HG03139 (cell line): ENCODE measurements at regions not wholly inside any gene's neighbourhood (a gene's known extent, or its start where the extent isn't known, plus 50 kb on each side); places are given as distances from the start of the nearest gene placed in this dataset.
"Not testable (repeated sequence)": the region's sequence is repeated elsewhere in the genome, so short reads cannot be mapped to it uniquely, and the experiment has no call there.

Experiments
- ATAC-seq: cut with Tn5 transposase; IDR thresholded peaks from one replicate; pipeline ENCODE4 v1.9.1; 2021; ENCODE audit not compliant: unreplicated experiment

DNA sequence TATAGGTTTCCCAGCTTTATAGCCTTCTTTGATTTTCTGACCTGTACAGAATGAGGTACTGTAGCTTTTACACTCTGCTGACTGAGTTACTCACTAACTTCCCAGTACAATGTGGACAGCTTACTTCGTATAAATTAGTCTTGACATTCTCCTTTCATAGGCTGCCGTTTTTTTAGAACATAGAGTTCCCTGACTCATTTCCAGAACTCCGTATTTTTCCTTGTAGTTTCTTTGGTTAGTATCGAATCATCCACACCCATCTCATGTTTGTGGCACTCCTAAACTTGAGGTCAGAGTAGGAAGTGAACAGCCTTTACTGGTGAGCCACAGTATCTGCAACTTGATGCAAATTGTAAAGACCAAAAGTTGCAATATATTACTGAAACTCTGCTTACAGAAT lies 303.9 kb downstream of the SLITRK5 start:
- ATAC-seq: no peak

DNA sequence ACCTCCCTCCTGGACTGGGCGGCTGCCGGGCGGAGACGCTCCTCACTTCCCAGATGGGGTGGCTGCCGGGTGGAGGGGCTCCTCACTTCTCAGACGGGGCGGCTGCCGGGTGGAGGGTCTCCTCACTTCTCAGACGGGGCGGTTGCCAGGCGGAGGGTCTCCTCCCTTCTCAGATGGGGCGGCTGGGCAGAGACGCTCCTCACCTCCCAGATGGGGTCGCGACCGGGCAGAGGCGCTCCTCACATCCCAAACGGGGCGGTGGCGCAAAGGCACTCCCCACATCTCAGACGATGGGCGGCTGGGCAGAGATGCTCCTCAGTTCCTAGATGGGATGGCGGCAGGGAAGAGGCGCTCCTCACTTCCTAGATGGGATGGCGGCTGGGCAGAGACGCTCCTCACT lies 305.5 kb downstream of the SLITRK5 start:
- not testable (repeated sequence) for ATAC-seq

DNA sequence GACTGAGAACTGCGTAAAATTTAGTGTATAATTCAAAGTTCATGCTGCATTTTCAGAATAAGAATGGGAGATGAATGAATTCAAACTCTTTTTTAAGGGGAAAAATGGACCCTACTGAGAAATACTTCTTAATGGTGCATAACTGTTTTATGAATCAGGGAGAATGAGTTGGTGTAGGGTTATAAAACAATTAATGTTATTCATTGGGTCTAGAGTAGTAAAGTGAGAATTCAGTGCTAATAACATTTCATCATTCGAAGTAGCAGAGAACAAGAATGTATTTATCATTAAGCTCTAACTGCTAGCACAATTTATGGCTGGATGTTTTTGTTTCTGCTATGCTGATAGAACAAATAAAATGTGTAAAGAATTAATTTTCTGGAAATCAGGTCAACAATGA lies 310.2 kb downstream of the SLITRK5 start:
- no peak for ATAC-seq

DNA sequence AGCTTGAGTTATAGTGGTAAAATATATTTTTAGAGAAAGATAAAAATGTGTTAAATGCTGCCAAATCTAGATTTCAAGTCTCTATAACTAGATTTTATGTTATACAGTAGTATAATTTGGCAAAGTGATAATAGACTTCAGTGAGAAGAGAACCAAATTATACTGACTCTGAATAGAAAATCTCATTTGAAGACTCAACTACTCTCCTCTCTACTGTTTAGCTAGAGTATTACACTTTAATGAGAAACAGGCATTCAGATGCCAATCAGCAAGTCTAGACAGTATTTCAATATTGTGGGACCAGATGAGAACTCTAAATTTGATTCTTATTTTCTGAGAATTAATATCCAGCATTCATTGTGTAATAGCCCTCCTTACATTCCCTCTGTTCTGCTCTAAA lies 311.2 kb downstream of the SLITRK5 start:
- no peak for ATAC-seq

DNA sequence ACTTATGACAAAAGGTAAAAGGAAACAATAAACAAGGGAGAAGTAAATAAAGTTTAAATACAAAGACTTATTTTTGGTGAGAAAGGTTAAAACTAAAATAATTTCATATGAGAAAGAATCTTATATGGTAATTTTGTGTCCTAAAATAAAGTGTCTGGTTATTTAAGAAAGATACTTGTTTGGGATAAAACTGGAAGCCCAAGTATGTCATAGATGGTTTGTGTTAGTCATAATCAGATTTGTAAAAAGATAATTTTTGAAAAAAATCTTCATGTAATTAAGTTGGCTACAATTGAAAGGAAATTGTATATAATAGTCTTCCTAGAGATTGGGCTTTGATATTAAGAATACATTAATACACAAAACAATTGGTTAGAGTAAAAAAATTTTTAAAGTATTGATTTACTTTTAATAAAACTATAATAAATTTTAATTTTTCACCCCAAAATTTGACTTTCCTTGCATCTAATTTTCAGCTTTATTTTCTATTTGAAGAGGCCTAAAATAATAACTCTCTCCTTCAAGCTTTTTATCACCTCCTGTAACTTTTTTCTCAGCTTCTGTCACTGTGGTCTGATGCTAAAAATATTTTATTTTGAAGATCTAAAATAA lies 315.6 kb downstream of the SLITRK5 start:
- ATAC-seq: no peak

DNA sequence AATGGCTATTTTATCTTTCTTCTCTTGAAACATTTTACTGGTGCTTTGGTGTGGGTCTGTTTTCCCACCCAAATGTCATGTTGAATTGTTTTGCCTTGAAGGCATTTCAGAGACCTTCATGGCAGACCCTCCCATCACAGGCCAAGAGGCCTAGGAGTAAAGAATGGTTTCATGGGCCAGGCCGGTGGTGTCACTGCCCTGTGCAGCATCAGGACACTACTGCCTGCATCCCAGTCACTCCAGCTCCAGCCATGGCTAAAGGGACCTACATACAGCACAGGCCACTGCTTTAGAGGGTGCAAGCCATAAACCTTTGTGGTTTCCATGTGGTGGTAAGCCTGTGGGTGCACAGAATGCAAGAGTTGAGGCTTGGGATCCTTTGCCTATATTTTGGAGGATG lies 326.9 kb downstream of the SLITRK5 start:
- ATAC-seq: no peak

DNA sequence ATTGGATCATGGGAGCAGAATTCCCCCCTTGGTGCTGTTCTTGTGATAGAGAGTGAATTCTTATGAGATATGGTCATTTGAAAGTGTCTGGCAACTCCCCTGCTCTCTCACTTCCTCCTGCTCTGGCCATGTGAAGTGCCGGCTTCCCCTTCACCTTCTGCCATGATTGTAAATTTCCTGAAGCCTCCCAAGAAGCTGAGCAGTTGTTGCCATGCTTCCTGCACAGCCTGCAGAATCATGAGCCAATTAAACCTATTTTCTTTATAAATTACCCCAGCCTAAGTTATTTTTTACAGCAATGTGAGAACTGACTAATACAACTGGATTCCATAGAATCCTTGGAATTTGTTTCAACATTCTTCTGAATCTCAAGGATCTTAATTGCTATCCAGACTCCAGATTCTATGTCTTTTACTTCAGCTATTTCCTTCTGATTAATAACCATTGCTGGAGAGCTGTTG lies 328.1 kb downstream of the SLITRK5 start:
- no peak for ATAC-seq

DNA sequence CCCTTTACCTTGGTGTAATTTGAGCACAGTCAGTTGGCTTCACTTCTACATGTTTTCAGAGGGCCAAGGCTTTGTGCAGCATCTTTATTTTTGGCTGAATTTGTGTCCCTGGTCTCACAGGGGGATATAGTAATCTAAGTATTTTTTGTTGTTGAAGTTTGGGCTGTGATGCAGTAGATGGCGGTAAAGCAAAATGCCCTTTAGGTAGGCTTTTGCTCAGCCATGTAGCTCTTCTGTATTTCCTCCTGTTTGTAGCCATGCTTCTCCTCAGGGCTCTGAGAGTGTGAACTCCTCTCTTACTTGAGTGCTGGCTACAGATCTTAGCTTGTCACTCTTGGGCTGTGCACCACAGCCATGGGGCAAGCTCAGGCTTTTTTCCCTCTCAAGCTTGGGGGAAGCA lies 328.6 kb downstream of the SLITRK5 start:
- ATAC-seq: no peak

DNA sequence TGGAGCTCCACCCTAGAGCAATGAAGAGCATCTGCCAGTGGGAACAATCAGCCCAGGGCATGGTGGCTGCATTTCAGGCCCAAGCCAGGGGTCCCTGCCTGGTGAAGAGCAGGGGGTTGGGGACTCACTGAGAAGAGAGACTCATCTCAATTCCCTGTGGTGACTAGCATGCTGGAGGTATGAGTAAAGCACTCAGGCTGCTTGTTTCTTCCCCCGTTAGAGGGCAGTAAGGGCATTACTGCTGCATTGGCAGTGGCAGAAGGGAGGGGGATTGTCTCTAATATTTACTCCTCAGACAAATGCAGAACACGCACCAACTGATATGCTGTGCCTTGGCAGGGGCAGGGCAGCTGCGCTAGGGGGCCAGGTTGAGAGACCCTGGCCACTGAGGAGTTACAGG lies 329.1 kb downstream of the SLITRK5 start:
- no peak for ATAC-seq

DNA sequence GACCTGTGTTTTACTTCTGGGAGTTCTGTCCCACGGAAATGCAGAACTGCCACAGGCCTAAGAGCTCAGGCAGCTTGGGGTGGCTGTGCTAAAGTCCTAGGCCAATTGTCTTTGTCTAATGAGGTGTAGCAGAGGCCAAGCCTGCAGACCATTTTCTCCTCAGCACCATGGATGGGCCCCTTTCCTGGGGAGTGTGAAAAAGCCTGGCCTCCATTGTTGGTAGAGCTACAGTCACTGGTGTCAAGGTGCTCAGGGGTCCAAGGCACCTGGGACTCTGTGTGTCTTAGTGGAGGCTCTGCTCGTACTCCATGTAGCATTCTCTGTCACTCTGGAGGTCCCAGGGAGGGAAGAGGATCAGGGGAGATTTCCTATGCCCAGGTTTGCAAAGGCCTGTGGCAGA lies 329.6 kb downstream of the SLITRK5 start:
- no peak for ATAC-seq

DNA sequence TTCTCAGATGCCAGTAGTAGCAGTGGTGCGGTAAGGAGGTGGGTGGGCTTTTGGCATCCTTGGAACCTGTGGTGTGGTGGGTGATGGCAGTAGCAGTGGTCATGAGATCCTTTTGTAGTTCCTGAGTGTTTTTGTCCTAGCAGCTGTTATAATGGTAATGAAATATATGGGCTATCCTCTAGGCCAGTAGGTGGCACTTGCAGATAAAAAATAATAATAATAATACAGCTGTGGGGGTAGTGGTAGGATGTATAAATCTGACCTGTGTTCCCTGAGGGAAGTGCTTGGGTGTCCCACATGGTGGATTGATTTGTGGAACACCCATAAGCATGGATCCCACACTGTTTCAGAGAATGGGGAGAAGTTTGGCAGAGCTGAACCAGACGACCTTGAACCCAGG lies 334.0 kb downstream of the SLITRK5 start:
- no peak for ATAC-seq

DNA sequence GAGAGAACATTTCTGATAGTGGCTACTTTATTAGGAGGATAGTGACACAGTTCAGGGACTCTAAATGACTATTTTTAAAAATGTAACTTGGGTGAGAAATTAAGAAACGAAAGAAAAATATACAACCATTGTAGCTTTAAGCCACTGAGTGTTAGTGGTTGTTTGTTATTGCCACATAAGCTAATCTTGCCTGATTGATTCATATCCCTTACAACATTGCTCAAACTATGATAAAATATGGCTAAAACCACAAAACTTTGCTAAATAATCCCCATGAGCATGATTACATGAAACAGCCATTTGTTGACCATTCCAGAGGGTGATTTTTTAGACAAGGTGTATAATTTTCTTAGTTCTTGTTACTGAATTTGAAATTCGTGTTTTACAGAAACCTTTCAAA lies 343.4 kb downstream of the SLITRK5 start:
- no peak for ATAC-seq

DNA sequence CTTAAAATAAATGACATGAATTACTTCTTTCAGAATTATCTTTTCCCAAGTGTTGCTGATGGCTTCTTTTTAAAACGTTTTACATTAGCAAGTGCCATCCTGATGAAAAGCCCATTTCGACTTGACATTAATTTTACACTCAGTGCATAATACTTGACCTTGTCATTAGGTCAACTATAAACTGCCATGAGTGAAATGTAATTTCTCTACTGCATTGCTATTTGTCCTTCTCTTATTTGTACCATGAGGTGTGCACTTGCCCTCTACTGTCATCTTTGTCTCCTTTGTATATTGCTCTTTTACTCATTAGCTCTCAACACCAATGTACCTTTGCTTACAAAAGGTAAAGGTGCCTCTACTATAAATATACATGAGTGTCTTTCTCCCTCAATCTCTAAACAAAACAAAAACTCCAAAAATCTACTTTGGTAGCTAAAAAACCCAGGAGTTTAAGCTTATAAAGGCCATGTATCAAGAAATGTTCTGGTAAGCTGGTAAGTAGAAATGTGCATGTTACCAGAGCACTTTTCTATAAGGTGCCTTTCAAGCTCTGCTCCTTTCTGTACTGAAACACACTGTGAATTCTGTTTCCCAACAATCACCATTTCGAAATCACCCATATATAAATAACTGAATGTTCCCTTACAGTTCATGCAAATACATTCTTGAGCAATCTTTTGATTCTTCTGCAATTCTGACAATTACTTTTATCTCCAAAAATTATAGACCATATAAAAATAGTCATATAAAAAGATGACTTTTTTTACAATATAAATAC lies 351.4 kb downstream of the SLITRK5 start:
- no peak for ATAC-seq

DNA sequence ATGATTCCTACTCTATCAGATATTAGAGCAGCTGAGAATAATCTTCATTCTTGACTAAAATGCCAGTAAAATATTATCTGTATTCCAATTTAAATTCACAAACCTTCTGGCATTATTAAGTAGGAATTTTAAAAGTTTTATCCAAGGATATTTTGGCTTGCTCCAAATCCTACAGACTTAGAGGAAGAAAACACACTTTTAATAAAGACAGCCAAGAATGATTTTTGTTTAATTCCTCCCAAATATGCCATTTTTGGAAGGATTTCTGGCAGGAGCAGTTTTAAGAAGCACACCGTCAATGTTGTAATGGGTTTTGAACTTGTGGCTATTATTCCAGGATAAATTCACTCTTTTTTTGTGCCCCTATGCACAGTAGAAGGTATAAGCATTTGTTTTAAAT lies 355.1 kb downstream of the SLITRK5 start:
- ATAC-seq: no peak

DNA sequence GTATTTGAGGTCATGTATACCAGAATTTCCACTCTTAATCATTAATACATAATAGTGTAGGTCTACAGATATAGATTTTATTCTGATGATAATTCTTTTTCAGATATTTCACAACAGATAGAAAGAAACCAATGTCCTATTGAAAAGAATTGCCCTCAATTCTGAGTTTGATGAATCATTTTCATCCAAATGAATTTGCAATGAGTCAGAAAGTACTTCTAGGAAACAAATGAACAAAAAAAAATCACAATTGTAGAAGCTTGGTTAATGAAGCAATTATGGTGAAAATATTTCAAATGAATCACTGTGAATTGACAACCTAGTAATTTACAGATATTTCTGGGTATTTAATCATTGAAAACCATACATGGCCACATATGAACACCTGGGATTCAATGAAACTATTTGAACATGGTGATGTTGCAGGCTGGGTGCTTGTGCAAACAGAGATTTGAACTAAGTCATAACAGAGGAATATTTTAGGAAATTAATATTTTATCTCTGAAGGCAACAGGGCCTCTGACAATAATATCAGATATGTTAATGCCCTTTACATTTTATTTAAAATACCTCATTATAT lies 360.9 kb downstream of the SLITRK5 start:
- no peak for ATAC-seq

DNA sequence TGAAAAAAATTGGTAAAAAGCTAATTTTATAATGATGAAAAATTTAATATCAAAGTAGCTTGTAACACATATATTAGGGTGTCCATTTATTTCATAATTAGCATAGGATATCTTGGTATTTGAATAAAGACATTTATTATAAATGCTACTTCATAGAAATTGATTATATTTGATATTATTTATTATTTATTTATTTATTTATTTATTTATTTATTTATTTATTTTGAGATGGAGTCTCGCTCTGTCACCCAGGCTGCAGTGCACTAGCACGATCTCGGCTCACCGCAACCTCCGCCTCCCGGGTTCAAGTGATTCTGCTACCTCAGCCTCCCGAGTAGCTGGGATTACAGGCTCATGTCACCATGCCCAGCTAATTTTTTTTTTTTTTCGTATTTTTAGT lies 365.0 kb downstream of the SLITRK5 start:
- not testable (repeated sequence) for ATAC-seq

DNA sequence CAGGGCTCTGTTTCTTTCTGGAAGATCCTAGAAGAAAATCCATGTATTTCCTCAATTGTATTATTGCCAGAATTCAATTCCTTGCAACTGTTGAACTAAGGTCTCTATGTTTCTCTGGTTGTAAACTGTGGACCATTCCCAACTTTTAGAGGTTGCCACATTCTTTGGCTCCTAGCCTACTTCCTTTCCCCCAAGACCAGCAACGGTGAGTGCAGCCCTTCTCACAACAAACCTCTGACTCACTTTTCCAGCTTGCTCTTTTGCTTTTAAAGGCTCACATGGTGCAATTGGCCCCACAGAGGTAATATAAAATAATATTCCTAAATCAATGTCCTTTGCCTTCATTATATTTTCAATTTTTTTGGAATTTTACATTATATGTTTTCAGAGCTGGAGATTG lies 371.3 kb downstream of the SLITRK5 start:
- no peak for ATAC-seq

DNA sequence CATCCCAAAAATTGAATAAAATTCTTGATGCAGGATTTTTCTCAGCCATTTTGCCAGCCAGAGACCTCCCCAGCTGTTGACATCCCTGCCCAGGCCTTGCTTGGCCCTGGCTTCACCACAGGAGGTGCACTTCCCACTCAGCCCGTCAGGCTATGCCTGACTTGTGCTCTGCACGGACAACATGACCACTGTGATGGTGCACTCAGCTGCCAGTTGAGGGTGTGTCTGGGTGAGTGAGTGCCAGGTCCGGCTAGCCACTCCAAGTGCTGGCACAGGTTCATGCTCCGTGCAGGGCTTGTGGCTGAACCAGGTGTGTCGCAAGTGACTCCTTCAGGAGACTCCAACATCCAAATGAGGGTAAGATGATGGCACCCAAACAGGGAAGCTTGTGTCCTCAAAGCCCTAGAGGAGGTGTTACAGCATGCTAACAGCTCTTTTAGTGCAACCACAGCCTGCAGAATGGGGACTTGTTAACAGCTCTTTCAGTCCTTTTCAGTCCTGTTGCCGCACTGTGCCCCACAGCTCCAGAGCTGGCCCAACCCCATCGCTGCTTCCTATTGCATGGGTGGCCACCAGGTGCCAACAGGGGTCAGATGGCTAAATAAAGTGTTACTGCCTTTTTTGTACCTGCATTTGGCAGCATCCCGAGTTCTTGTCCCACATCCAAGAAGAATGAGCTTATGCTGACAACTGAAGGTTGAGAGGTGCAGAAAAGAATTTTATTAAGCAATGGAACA lies 380.7 kb downstream of the SLITRK5 start:
- ATAC-seq: no peak

DNA sequence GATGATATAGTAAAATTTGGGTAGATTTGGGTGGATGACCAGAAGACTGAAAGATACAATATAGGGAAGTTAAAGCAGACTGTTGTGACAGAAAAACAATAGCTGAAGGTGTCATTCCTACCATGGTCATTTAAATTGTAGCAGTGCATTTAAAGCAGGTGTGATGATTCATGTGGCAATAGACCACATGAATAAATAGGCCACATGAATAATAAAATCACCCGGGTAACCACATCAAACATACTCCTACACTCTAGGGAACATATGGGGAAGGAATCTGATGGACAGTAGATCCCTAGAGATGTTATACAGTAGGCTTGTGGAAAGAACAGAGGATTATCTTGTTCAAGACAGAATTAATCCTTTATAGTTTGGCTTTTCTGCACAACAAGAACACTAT lies 392.6 kb downstream of the SLITRK5 start:
- no peak for ATAC-seq

DNA sequence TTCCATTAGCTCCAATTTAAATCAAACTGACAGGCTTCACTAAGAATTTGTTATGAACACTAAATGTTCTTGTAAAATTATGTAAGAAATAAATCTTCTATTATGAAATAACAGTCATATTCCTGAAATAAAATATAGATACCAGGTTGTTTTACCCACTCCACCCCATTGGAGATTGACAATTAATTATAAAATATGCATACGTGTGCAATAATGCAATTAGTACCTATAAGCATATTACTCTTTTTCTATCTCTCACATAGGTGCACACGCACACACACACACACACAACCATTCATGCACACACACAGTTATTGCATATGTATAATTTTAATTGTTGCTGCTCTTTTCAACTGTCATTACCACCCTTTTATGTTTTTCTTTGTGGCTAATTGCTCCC lies 395.7 kb downstream of the SLITRK5 start:
- ATAC-seq: no peak

DNA sequence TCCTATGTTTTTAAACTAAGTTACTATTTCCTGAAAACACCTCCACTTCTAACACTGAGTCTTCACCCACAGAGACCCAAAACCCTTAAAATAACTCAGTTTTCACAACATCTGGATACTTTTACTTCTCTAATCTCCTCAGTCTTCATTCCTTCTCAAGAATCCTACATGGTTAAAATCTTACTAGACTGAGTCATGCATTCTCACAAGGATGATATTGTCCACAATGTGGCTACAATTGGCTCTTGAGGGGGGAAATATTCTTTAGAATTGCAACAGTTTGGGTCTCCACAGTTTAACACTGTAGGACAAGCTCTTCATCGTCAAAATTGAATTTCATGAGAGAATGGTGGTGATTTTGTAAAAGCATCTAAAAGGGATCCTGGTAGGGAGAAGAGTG lies 397.1 kb downstream of the SLITRK5 start:
- no peak for ATAC-seq

DNA sequence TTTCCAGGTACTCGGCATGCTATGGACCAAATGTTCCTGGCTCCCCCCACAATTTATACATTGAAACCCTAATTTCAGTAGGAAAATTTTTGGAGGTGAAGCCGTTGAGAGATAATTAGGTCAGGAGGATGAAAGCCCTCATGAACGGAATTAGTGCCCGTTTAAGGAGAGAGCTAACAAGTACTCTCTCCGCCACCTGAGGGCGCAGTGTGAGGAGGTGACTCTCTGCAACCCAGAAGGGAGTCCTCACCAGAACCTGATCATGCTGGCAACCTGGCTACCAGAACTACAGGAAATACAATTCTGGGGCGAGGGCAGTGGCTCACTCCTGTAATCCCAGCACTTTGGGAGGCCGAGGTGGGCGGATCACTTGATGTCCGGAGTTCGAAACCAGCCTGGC lies 397.8 kb downstream of the SLITRK5 start:
- no peak for ATAC-seq
